Limb (tissue), 2 donors: ENCODE measurements at regions not wholly inside any gene's neighbourhood (a gene's known extent, or its start where the extent isn't known, plus 50 kb on each side); places are given as distances from the start of the nearest gene placed in this dataset.
A peak's percentile ranks its signal among the peaks of the same experiment; 100 is the strongest.
"Not testable (repeated sequence)": the region's sequence is repeated elsewhere in the genome, so short reads cannot be mapped to it uniquely, and the experiment has no call there.

Experiments
- DNase-seq, 2 donors: peaks; one replicate each; pipeline ENCODE4 v3.0.0-alpha.2; 2016; ENCODE audit errors: extremely low spot score in 2 of 2

DNA sequence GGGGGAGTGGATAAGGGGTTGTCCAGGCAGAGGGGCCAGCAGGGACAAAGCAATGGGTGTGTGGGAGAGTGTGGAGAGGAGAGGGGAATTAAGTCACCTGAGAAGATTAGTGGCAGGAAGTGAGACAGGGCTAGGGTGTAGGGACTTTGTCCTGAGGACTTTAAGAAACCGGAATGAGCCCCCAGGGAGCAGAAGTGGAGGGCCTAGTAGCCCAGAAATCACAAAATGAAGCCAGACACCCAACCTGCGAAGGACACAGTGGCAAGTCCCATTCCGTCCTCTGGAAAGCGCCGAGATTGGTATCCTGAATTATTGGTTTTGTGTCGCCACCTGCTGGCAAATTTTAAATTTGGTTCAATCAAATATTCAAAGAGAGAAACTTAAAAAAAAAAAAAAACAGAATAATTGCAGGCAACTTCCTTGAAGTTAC lies 78.0 kb upstream of the SLC25A36 start:
- peak; percentile 43 to 67 for DNase-seq

DNA sequence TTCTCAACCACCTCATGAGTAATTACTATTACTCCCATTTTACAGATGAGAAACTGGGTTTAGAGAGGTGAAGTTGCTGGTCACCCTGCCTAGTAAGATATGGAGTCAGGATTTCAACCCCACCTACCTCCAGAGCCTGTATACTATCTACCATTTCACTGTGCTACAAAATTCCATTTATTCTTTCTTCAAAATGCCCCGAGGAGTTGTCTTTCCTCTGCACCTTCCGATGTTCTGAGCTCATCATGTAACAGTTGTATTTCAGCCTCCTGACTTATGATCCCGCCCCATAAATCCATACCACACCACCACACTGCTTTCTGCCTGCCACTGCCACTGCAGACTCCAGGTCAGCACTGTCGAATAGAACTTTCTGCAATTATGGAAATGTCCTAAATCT lies 71.3 kb upstream of the SLC25A36 start:
- DNase-seq: no peak

DNA sequence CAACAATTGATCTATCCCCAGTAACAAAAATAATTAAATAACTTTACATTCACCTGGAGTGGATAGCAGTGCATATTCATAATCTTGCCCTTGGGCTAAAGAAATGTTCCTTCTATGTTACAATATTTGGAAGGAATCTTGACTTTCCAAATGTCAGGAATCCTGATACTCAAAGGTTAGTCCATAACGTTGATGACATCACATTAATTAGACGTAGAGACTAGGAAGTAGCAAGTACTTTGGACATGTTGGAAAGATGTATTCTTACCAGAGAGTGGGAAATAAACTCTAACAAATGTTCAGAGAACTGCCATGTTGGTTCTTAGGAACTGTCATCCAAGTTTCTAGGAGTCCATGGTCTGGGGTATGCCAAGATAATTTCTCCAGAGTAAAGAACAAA lies 70.6 kb upstream of the SLC25A36 start:
- no peak for DNase-seq

DNA sequence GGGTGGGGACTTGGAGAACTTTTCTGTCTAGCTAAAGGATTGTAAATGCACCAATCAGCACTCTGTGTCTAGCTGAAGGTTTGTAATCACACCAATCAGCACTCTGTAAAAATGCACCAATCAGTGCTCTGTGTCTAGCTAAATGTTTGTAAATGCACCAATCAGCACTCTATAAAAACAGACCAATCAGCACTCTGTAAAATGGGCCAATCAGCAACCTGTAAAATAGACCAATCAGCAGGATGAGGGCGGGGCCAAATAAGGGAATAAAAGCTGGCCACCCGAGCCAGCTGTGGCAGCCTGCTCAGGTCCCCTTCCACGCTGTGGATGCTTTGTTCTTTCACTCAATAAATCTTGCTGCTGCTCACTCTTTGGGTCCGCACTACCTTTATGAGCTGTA lies 69.5 kb upstream of the SLC25A36 start:
- not testable (repeated sequence) for DNase-seq

DNA sequence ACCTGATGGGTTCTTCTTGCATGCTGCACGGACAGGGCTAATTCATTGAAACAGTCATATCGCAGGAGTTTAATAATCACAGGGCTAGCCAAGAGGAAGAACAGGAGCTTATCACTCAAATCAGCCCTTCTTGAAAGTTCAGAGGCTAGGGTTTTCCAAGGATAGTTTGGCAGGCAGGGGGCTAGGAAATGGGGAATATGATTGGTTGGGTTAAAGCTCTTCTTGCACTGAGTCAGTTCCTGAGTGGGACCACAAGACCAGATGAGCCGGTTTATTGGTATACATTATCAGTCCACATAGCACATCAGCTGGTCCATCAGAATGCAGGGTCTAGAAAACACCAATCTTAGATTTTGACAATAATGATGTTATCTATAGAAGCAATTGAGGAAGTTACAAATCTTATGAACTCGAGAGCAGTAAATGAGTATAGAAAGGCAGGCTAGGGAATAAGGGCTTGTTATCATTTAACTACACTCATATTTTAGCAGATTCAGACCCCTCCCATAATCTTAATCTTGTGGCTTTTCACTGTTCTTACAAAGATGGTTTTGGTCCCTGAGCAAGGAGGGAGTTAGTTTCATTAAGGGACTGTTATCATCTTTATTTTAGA lies 58.1 kb upstream of the SLC25A36 start:
- DNase-seq: no peak

DNA sequence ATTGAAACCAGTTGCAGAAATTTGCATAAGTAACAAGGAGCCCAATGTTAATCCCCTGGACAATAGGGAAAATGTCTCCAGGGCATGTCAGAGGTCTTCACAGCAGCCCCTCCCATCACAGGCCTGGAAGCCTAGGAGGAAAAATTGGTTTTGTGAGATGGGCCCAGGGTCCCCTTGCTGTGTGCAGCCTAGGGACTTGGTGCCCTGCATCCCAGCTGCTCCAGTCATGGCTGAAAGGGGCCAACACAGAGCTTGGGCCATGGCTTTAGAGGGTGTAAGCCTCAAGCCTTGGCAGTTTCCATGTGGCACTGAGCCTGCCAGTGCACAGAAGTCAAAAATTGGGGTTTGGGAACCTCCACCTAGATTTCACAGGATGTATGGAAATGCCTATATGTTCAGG lies 55.9 kb upstream of the SLC25A36 start:
- not testable (repeated sequence) for DNase-seq
